Naive B cell (primary cell): ENCODE measurements at regions not wholly inside any gene's neighbourhood (a gene's known extent, or its start where the extent isn't known, plus 50 kb on each side); places are given as distances from the start of the nearest gene placed in this dataset.
A peak's percentile ranks its signal among the peaks of the same experiment; 100 is the strongest.

Source experiments
- ATAC-seq, 2 donors: fragments of 150-1000 bp; cut with Tn5 transposase; 2 replicates each; pipeline ENCODE4 v1.10.0; 2021; ENCODE audit warnings: low read depth in 2 of 2, mild to moderate bottlenecking in 2 of 2, moderate library complexity in 2 of 2
- DNase-seq: peaks from one replicate; pipeline ENCODE4 v3.0.0; 2022
- H3K27ac Mint-ChIP-seq, 6 donors: one replicate each; pipeline ENCODE4 v1.8.0; 2020 to 2022; ENCODE audit warnings: mild to moderate bottlenecking in 6 of 6, mixed read lengths in 6 of 6, moderate library complexity in 5 of 6, inconsistent platforms in 2 of 6
- H3K27me3 Mint-ChIP-seq, 3 donors: one replicate each; pipeline ENCODE4 v1.8.0; 2021 to 2022; ENCODE audit warnings: mixed read lengths in 3 of 3, mild to moderate bottlenecking in 1 of 3
- H3K36me3 Mint-ChIP-seq, 2 donors: one replicate each; pipeline ENCODE4 v1.8.0; 2020 to 2022; ENCODE audit warnings: mixed read lengths in 2 of 2, inconsistent platforms in 1 of 2, mild to moderate bottlenecking in 1 of 2
- H3K4me1 Mint-ChIP-seq, 3 donors: one replicate each; pipeline ENCODE4 v1.8.0; 2020 to 2022; ENCODE audit warnings: mixed read lengths in 3 of 3, inconsistent platforms in 1 of 3, mild to moderate bottlenecking in 1 of 3, moderate library complexity in 1 of 3
- H3K4me3 Mint-ChIP-seq, 8 donors: one replicate each; pipeline ENCODE4 v1.8.0; 2020 to 2022; ENCODE audit warnings: mild to moderate bottlenecking in 8 of 8, mixed read lengths in 8 of 8, moderate library complexity in 8 of 8, inconsistent platforms in 2 of 8
- H3K9me3 Mint-ChIP-seq, 7 donors: one replicate each; pipeline ENCODE4 v1.8.0; 2020 to 2022; ENCODE audit warnings: mixed read lengths in 7 of 7, mild to moderate bottlenecking in 5 of 7, inconsistent platforms in 2 of 7, moderate library complexity in 1 of 7

DNA sequence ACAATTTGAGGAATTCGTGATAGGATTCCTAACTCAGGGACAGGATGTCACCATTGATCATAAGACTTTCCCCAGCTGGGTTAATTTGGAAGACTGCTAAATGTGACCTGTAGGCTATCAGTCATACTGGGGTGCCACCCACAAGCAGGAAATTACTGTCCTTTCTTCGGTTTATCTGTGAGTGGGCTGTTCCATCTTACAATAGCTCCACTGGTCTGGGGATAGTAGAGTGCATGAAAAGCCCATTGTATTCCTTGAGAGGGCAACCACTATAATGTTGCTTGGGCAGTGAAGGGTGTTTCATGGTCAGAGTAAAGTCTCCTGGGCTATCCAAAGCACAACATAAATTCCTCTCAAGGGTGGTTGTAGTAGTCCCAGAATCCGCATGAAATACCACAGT lies 1523.0 kb upstream of the B3GALT2 start:
- no peaks in the 10 kb centered on the region for H3K36me3 Mint-ChIP-seq
- H3K9me3 Mint-ChIP-seq, result no peaks in the 10 kb centered on the region
- no peak for ATAC-seq

DNA sequence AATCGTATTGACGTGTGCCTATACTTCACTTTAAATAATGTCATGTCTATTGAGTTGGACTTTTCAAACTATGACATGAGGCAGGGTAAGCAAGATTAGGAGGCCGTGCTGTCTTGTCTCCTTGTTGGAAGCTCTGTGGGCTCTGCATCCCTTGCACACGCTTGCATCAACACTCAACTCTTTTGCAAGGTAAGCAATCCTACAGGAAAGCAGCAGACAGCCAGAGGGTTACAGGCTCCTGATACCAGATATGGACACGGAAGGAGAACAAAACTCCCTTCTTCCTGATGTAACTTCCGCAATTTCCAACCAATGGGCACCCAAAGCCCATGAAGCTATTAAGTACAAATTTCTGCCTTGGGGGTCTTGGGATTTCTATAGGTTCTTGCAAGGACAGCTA lies 1520.7 kb upstream of the B3GALT2 start:
- H3K4me3 Mint-ChIP-seq, result no peak overlapping the region
- H3K27ac Mint-ChIP-seq, result no peak overlapping the region
- no peak for DNase-seq
- no peaks in the 10 kb centered on the region for H3K4me1 Mint-ChIP-seq
- ATAC-seq, result no peak
- no peaks in the 10 kb centered on the region for H3K36me3 Mint-ChIP-seq
- no peaks in the 10 kb centered on the region for H3K9me3 Mint-ChIP-seq
- H3K27me3 Mint-ChIP-seq, result no peaks in the 10 kb centered on the region

More for the DNA sequence above, 1523.0 kb upstream of the B3GALT2 start:
- Mint-ChIP-seq H3K27me3 (no peaks in the 10 kb centered on the region), H3K4me1 (no peaks in the 10 kb centered on the region), H3K27ac (no peak overlapping the region), H3K4me3 (no peak overlapping the region)
- no peak for DNase-seq

DNA sequence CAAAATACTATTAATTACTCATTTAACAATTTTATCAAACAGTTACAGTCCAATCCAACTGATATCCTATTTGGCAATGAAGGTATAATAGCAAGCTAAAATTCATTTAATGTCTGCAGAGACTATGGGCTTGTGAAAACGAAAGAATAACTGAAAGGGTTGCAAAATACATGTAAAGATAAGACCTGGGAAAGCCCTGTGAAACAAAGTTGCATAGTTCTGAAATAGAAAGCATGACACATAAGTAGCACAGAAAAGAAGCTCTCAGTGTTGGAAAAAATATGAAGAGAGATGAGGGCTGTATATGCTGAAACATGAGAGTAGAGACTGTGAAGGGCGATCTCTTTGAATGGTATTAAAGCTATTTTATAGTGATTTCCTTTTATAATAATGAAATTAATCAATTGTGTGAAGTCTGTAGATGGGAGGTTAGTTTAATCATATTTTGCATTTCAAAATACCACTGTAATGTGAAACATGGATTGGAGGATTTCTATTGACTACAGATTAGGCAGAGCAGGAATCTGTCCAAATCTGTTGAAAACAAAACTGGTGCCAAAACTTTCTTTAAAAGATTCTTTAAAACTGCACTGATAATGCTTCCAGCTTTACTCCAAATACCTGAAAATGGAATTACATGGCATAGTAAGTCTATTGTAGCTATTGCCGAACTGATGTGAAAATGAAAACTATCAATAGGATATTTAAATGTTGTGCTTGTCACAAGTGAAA lies 1518.9 kb upstream of the B3GALT2 start:
- Mint-ChIP-seq H3K27me3 (no peaks in the 10 kb centered on the region), H3K4me3 (no peak overlapping the region), H3K9me3 (no peaks in the 10 kb centered on the region), H3K27ac (peak overlapping the region in 1 of 6 donors; percentile 1), H3K36me3 (no peaks in the 10 kb centered on the region), H3K4me1 (no peaks in the 10 kb centered on the region)
- ATAC-seq (no peak), DNase-seq (no peak)

DNA sequence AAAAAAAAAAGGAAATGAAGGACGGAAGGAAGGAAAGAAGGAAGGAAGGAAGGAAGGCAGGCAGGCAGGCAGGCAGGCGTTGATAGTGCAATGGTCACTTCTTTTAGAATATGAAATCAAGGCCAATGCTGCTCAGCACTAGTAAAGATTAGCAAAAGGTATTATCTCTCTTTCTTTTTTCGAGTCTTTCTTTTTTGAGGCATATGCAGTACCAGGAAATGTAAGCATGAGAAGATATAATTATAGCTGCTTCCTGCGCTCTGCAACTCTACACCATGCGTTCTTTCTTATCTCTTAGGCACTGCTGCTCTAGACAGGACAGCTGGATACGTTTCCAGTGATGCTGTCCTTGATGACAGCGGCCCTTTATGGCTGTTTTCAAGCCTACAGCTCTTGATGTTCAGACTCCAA lies 1512.5 kb upstream of the B3GALT2 start:
- H3K27me3 Mint-ChIP-seq, result no peaks in the 10 kb centered on the region
- peaks cover 0 to 3% (median 0%) of the 10 kb centered on the region in 3 donors for H3K4me1 Mint-ChIP-seq
- ATAC-seq (no peak), DNase-seq (no peak)
- H3K4me3 Mint-ChIP-seq, result no peak overlapping the region
- no peak overlapping the region for H3K27ac Mint-ChIP-seq
- H3K36me3 Mint-ChIP-seq, result no peaks in the 10 kb centered on the region
- no peaks in the 10 kb centered on the region for H3K9me3 Mint-ChIP-seq

DNA sequence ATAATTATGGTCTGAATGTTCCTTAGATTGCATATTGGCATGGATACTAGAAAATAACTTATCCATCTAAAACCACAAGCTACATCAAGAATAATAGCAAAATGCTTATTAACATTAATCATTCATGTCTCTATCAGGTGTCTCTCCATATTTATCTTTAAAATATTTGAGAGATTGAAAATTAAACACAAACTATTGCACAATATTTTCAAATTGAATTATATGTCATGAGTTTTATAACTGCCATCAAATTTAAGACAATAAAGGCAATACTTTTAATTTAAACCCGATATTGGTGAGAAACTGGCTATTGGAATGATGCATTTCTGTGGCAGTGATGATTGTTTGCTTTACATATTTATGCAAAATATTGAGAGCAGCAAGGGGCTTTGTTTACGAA lies 1506.8 kb upstream of the B3GALT2 start:
- Mint-ChIP-seq H3K4me1 (peaks cover 0 to 1% (median 0%) of the 10 kb centered on the region in 3 donors), H3K9me3 (no peaks in the 10 kb centered on the region), H3K36me3 (no peaks in the 10 kb centered on the region), H3K27me3 (no peaks in the 10 kb centered on the region), H3K27ac (no peak overlapping the region), H3K4me3 (no peak overlapping the region)
- DNase-seq, result no peak
- no peak for ATAC-seq

DNA sequence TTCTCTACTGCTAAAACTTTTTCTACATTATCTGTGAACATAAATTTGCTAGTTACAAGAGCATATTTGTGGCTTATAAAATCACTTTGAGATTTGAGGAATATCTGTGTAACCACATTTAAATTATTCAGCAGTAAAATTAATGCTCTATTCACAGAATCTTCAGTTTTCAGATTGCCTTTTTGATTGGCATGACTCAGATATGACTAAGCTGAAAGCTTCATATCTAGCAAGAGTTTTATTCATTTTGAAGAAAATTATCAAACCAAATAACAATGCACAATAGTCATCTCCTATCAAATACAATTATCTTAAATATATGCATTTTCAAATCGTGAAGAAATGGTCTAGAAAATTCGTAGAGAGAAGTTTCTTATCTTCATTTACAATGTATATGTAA lies 1498.2 kb upstream of the B3GALT2 start:
- ATAC-seq (no peak), DNase-seq (no peak)
- H3K27ac Mint-ChIP-seq, result no peak overlapping the region
- H3K9me3 Mint-ChIP-seq, result peaks cover 0 to 5% (median 0%) of the 10 kb centered on the region in 7 donors
- no peaks in the 10 kb centered on the region for H3K27me3 Mint-ChIP-seq
- H3K4me3 Mint-ChIP-seq, result no peak overlapping the region
- H3K4me1 Mint-ChIP-seq, result peaks cover 0 to 1% (median 0%) of the 10 kb centered on the region in 3 donors
- no peaks in the 10 kb centered on the region for H3K36me3 Mint-ChIP-seq

DNA sequence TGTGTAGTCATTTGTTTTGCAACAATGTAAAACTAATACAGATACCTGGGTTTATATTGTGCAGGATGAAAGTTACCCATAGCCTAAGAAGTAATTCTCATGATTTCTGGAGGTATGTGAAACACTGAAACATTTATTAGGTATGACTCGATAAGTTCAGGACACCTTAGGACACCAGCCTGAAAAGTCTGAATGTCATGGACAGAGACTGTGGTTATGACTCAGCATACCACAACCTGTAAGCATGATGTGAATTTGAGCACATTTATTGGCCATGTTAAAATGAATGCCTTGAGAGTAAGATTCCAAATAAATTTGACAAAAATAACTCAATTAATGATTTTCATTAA lies 1471.7 kb upstream of the B3GALT2 start:
- no peaks in the 10 kb centered on the region for H3K36me3 Mint-ChIP-seq
- no peaks in the 10 kb centered on the region for H3K27me3 Mint-ChIP-seq
- no peak for ATAC-seq
- no peak overlapping the region for H3K27ac Mint-ChIP-seq
- peaks cover 0 to 3% (median 0%) of the 10 kb centered on the region in 7 donors for H3K9me3 Mint-ChIP-seq
- H3K4me3 Mint-ChIP-seq, result no peak overlapping the region
- no peak for DNase-seq
- H3K4me1 Mint-ChIP-seq, result no peaks in the 10 kb centered on the region

DNA sequence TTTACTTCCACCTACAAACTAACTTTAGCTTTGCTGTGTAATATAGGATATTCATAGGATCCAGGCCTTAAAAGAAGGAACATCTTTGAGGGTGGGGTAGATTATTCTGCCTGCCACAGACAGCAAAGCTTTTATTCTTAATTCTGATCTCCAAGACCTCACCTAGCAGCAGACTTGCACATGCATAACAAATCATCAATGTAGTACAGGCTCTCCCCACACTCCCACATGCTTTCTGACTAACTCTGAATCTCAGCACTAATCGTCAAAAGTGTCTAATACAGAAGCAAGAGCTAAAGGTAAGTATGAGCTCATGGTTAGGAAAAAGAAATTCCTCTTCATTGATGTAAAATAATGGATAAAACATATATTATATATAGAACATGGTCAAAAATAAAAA lies 1468.5 kb upstream of the B3GALT2 start:
- DNase-seq (no peak), ATAC-seq (no peak)
- no peak overlapping the region for H3K4me3 Mint-ChIP-seq
- H3K9me3 Mint-ChIP-seq, result no peaks in the 10 kb centered on the region
- no peak overlapping the region for H3K27ac Mint-ChIP-seq
- no peaks in the 10 kb centered on the region for H3K36me3 Mint-ChIP-seq
- H3K27me3 Mint-ChIP-seq, result no peaks in the 10 kb centered on the region
- H3K4me1 Mint-ChIP-seq, result peaks cover 0 to 1% (median 0%) of the 10 kb centered on the region in 3 donors

DNA sequence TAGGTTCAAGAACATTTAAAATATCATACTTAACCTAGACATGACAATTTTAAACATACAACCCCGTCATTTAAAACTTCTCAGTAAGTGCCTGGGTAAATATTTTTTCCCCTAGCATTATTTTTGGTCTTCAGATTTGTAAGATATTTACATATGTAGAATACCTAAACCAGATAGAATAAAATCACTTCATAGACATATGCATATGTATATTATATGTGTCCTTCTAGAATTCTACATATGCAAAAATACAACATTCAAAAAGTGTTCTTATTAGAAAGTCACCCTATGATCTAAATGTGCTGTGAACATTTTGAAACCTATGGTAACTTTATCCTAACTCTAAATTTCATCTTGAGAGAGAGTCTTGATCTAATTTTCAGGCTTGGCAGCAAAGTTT lies 1467.0 kb upstream of the B3GALT2 start:
- Mint-ChIP-seq H3K4me1 (peaks cover 0 to 5% (median 4%) of the 10 kb centered on the region in 3 donors), H3K36me3 (no peaks in the 10 kb centered on the region), H3K27ac (no peak overlapping the region), H3K4me3 (no peak overlapping the region), H3K27me3 (no peaks in the 10 kb centered on the region), H3K9me3 (no peaks in the 10 kb centered on the region)
- ATAC-seq, result no peak
- no peak for DNase-seq

DNA sequence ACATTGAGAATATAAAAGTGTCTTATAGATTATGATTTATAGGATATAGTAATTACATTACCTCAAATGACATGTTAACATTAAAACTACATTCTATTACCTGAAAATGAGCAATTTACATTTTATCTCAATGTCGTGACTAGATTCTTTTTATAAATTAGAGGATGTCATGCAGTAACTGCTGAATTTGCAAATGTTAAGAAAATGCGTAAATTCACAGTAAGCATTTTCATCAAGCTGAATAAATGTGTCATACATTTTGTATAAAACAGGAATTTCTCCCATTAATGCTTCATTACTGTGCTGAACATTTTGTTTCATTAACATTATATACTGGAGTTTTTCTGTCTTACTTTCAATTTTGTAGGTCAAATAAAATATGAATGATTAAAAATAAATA lies 1460.7 kb upstream of the B3GALT2 start:
- Mint-ChIP-seq H3K27ac (no peak overlapping the region), H3K4me1 (peaks cover 0 to 5% (median 4%) of the 10 kb centered on the region in 3 donors), H3K9me3 (peaks cover 0 to 3% (median 0%) of the 10 kb centered on the region in 7 donors), H3K27me3 (no peaks in the 10 kb centered on the region), H3K4me3 (no peak overlapping the region), H3K36me3 (no peaks in the 10 kb centered on the region)
- ATAC-seq, result no peak
- DNase-seq, result no peak

DNA sequence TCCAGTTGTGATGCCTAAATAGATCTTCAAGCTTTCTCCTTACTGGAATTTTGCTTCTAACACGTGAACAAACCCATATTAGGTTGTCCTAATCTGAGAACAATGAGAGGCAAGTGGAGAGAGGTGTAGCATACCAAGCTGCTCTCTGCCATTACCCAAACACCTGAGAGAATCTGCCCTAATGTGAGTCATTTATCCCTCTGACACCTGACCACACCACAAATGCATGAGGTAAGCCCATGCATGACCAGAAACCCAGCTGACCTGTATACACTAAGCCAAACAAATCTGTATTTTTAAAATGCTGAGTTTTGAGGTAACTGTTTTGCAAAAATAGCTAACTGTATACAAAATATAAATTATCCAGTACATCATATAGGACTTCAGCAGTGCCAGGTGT lies 1458.1 kb upstream of the B3GALT2 start:
- H3K27me3 Mint-ChIP-seq, result peaks cover 0 to 8% (median 0%) of the 10 kb centered on the region in 3 donors
- ATAC-seq, result no peak
- H3K9me3 Mint-ChIP-seq, result peaks cover 2 to 12% (median 5%) of the 10 kb centered on the region in 7 donors
- DNase-seq, result no peak
- no peaks in the 10 kb centered on the region for H3K36me3 Mint-ChIP-seq
- H3K4me1 Mint-ChIP-seq, result no peaks in the 10 kb centered on the region
- H3K27ac Mint-ChIP-seq, result no peak overlapping the region
- H3K4me3 Mint-ChIP-seq, result no peak overlapping the region

DNA sequence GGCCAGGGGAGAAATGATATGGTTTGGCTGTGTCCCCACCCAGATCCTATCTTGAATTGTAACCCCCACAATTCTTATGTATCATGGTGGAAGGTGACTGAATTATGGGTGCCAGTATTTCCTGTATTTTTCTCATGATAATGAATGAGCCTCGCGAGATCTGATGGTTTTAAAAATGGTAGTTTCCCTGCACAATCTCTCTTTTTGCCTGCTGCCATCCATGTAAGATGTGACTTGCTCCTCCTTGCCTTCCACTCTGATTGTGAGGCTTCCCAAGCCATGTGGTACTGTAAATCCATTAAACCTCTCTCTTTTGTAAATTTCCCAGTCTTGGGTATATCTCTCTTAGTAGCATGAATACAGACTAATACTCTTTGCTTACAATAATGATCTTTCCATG lies 1453.9 kb upstream of the B3GALT2 start:
- no peak for ATAC-seq
- DNase-seq, result no peak
- no peak overlapping the region for H3K4me3 Mint-ChIP-seq
- peaks cover 0 to 14% (median 0%) of the 10 kb centered on the region in 3 donors for H3K27me3 Mint-ChIP-seq
- no peak overlapping the region for H3K27ac Mint-ChIP-seq
- peaks cover 2 to 18% (median 8%) of the 10 kb centered on the region in 7 donors for H3K9me3 Mint-ChIP-seq
- peaks cover 0 to 5% of the 10 kb centered on the region in 2 donors for H3K36me3 Mint-ChIP-seq
- H3K4me1 Mint-ChIP-seq, result no peaks in the 10 kb centered on the region

DNA sequence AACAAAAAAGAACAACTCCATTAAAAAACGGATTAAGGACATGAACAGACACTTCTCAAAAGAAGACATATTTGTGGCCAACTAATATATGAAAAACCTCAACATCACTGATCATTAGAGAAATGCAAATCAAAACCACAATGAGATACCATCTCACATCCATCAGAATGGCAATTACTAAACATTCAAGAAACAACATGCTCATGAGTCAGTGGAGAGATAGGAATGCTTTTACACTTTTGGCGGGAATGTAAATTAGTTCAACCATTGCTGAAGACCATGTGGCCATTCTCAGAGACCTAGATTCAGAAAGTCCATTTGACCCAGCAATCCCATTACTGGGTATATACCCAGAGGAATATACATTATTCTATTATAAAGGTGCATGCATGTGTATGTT lies 1442.6 kb upstream of the B3GALT2 start:
- no peaks in the 10 kb centered on the region for H3K36me3 Mint-ChIP-seq
- H3K4me1 Mint-ChIP-seq, result peaks cover 0 to 18% (median 10%) of the 10 kb centered on the region in 3 donors
- DNase-seq (no peak), ATAC-seq (no peak)
- H3K4me3 Mint-ChIP-seq, result no peak overlapping the region
- H3K27me3 Mint-ChIP-seq, result no peaks in the 10 kb centered on the region
- H3K9me3 Mint-ChIP-seq, result peaks cover 0 to 12% (median 2%) of the 10 kb centered on the region in 7 donors
- no peak overlapping the region for H3K27ac Mint-ChIP-seq

DNA sequence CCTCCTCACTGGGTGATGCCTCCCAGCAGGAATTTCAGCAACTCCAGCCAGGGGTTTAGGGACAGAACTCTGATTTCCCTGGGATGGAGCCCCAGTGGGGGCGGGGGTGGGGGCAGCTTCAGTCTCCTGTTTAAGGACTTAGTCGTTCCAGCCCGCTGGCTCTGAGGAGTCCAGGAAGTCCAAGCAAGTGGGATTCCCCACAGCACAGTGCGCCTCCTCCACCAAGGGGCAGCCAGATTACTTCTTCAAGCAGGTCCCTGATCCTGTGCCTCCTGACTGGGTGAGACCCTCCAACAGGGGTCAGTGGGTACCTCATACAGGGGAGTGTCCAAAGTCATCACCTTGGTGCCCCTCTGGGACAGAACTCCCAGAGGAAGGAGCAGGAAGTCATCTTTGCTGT lies 1438.4 kb upstream of the B3GALT2 start:
- DNase-seq (no peak), ATAC-seq (no peak)
- Mint-ChIP-seq H3K4me3 (no peak overlapping the region), H3K36me3 (no peaks in the 10 kb centered on the region), H3K4me1 (peaks cover 0 to 10% (median 9%) of the 10 kb centered on the region in 3 donors), H3K27ac (no peak overlapping the region), H3K27me3 (no peaks in the 10 kb centered on the region), H3K9me3 (peaks cover 0 to 12% (median 2%) of the 10 kb centered on the region in 7 donors)

DNA sequence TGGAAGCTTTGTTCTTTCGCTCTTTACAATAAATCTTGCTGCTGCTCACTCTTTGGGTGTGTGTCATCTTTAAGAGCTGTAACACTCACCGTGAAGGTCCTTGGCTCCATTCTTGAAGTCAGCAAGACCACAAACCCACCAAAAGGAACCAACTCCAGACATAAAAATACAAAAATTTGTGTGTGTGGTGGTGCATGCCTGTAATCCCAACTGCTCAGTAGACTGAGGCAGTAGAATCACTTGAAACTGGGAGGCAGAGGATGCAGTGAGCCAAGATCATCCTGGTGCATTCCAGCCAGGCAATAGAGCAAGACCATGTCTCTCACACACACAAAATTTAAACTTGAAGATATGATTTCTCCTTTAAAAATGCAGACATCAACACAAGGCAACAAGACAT lies 1431.7 kb upstream of the B3GALT2 start:
- H3K4me1 Mint-ChIP-seq, result no peaks in the 10 kb centered on the region

More for the DNA sequence above, 1431.7 kb upstream of the B3GALT2 start:
- ATAC-seq (no peak), DNase-seq (no peak)
- Mint-ChIP-seq H3K27ac (peak overlapping the region in 1 of 6 donors; percentile 62), H3K36me3 (no peaks in the 10 kb centered on the region), H3K27me3 (no peaks in the 10 kb centered on the region), H3K4me3 (no peak overlapping the region), H3K9me3 (peaks cover 0 to 14% (median 7%) of the 10 kb centered on the region in 7 donors)
